DMS153 treated with DMSO at 0.1 percent for 48 hours (cell line): ENCODE measurements at regions not wholly inside any gene's neighbourhood (a gene's known extent, or its start where the extent isn't known, plus 50 kb on each side); places are given as distances from the start of the nearest gene placed in this dataset.

Experiments
- DNase-seq: peaks from one replicate; lab custom pipeline; 2025; ENCODE audit not compliant: unreplicated experiment; lab: John Stamatoyannopoulos, UW

GRCh38 chr2:12507295-12507694 is 209.4 kb upstream of the TRIB2 start:
- DNase-seq: no peak

GRCh38 chr2:12510070-12510469 is 206.7 kb upstream of the TRIB2 start:
- DNase-seq: no peak

- no peak for DNase-seq
Measured at GRCh38 chr2:12513339-12513738, 203.4 kb upstream of the TRIB2 start.

- DNase-seq: no peak
Measured at GRCh38 chr2:12514168-12514567, 202.6 kb upstream of the TRIB2 start.

GRCh38 chr2:12514631-12515437 is 201.9 kb upstream of the TRIB2 start:
- no peak for DNase-seq

- no peak for DNase-seq
Measured at GRCh38 chr2:12515871-12516270, 200.9 kb upstream of the TRIB2 start.

- DNase-seq: no peak
Measured at GRCh38 chr2:12533337-12534005, 183.3 kb upstream of the TRIB2 start.

- no peak for DNase-seq
Measured at GRCh38 chr2:12534646-12535263, 182.0 kb upstream of the TRIB2 start.

- no peak for DNase-seq
Measured at GRCh38 chr2:12536976-12537375, 179.8 kb upstream of the TRIB2 start.

- no peak for DNase-seq
Measured at GRCh38 chr2:12538138-12538694, 178.5 kb upstream of the TRIB2 start.

GRCh38 chr2:12539336-12539735 is 177.4 kb upstream of the TRIB2 start:
- DNase-seq: no peak

GRCh38 chr2:12539776-12540562 is 176.8 kb upstream of the TRIB2 start:
- DNase-seq: no peak

- DNase-seq: no peak
Measured at GRCh38 chr2:12543076-12543977, 173.4 kb upstream of the TRIB2 start.

GRCh38 chr2:12543978-12544558 is 172.7 kb upstream of the TRIB2 start:
- no peak for DNase-seq

- DNase-seq: no peak
Measured at GRCh38 chr2:12547566-12548170, 169.1 kb upstream of the TRIB2 start.

- DNase-seq: no peak
Measured at GRCh38 chr2:12548906-12549305, 167.8 kb upstream of the TRIB2 start.

GRCh38 chr2:12549641-12550040 is 167.1 kb upstream of the TRIB2 start:
- no peak for DNase-seq

- DNase-seq: no peak
Measured at GRCh38 chr2:12552092-12552491, 164.6 kb upstream of the TRIB2 start.
